ENCODE measurements at regions not wholly inside any gene's neighbourhood (a gene's known extent, or its start where the extent isn't known, plus 50 kb on each side); places are given as distances from the start of the nearest gene placed in this dataset.

GRCh38 chr2:128967646-128968045 lies 649.0 kb upstream of the HS6ST1 start:
- H3K4me3 ChIP-seq, result no peak overlapping the region
- H3K27me3 ChIP-seq, result no peaks in the 10 kb centered on the region
- intact Hi-C loops (cut with DNase I), result no loop called here
- FAIRE-seq (no peak), DNase-seq (no peak), ATAC-seq (no peak)
- H3K4me1 ChIP-seq, result no peaks in the 10 kb centered on the region
- no peak overlapping the region for H3K27ac ChIP-seq
- no peaks in the 10 kb centered on the region for H3K36me3 ChIP-seq
- TF ChIP-seq CTCF (IDR thresholded peaks at IDR 0.05), result no peak
- H3K9me3 ChIP-seq, result no peaks in the 10 kb centered on the region

- no peaks in the 10 kb centered on the region for H3K36me3 ChIP-seq
- FAIRE-seq, result no peak
- no peak for DNase-seq
These were observed 650.7 kb upstream of the HS6ST1 start for GRCh38 chr2:128969374-128969773.

GRCh38 chr2:128970332-128971116 lies 651.9 kb upstream of the HS6ST1 start:
- intact Hi-C loops (cut with DNase I), result no loop called here
- 71 to 76% methylated on average over 10 of the region's 10 CpGs for WGBS, 2 donors
- ATAC-seq, result no peak
- H3K4me1 ChIP-seq, result no peaks in the 10 kb centered on the region
- H3K36me3 ChIP-seq, result no peaks in the 10 kb centered on the region
- DNase-seq, result no peak
- no peak overlapping the region for H3K4me3 ChIP-seq
- no peaks in the 10 kb centered on the region for H3K9me3 ChIP-seq
- FAIRE-seq, result no peak
- no peaks in the 10 kb centered on the region for H3K27me3 ChIP-seq
- TF ChIP-seq CTCF (IDR thresholded peaks at IDR 0.05), result no peak
- no peak overlapping the region for H3K27ac ChIP-seq

More at GRCh38 chr2:128969374-128969773, 650.7 kb upstream of the HS6ST1 start:
- no peak for TF ChIP-seq CTCF (IDR thresholded peaks at IDR 0.05)
- ATAC-seq, result no peak
- intact Hi-C loops (cut with DNase I), result no loop called here
- no peaks in the 10 kb centered on the region for H3K27me3 ChIP-seq
- H3K27ac ChIP-seq, result no peak overlapping the region
- no peaks in the 10 kb centered on the region for H3K9me3 ChIP-seq
- no peaks in the 10 kb centered on the region for H3K4me1 ChIP-seq
- no peak overlapping the region for H3K4me3 ChIP-seq

GRCh38 chr2:128973566-128973965 lies 654.9 kb upstream of the HS6ST1 start:
- H3K4me1 ChIP-seq, result no peaks in the 10 kb centered on the region
- no peak overlapping the region for H3K27ac ChIP-seq
- intact Hi-C loops (cut with DNase I), result no loop called here
- WGBS, 2 donors, result 81 to 90% methylated on average over 4 of the region's 4 CpGs
- H3K27me3 ChIP-seq, result no peaks in the 10 kb centered on the region
- H3K4me3 ChIP-seq, result no peak overlapping the region
- ATAC-seq (no peak), FAIRE-seq (no peak), DNase-seq (no peak)
- no peaks in the 10 kb centered on the region for H3K9me3 ChIP-seq
- TF ChIP-seq CTCF (IDR thresholded peaks at IDR 0.05), result no peak
- H3K36me3 ChIP-seq, result no peaks in the 10 kb centered on the region

GRCh38 chr2:128978212-128978611 lies 659.5 kb upstream of the HS6ST1 start:
- no peaks in the 10 kb centered on the region for H3K27me3 ChIP-seq
- no peaks in the 10 kb centered on the region for H3K36me3 ChIP-seq
- no peak for ATAC-seq
- H3K9me3 ChIP-seq, result no peaks in the 10 kb centered on the region
- no peak overlapping the region for H3K4me3 ChIP-seq
- H3K4me1 ChIP-seq, result no peaks in the 10 kb centered on the region
- no peak for FAIRE-seq
- intact Hi-C loops (cut with DNase I), result no loop called here
- DNase-seq, result peak in 1 of 6 donors; percentile 21
- no peak overlapping the region for H3K27ac ChIP-seq
- no peak for TF ChIP-seq CTCF (IDR thresholded peaks at IDR 0.05)
- WGBS, 2 donors, result 57 to 61% methylated on average over 5 of the region's 5 CpGs

Measured in pancreas (tissue), 10 donors.